CD8-positive, alpha-beta memory T cell (primary cell): ENCODE measurements at regions not wholly inside any gene's neighbourhood (a gene's known extent, or its start where the extent isn't known, plus 50 kb on each side); places are given as distances from the start of the nearest gene placed in this dataset.

Experiments
- CTCF ChIA-PET: fragments of 350-600 bp; sonication (Branson Sonifier 250); formaldehyde crosslinking; loops from one replicate; lab custom pipeline; 2021; ENCODE audit warnings: antibody characterized with exemption; lab: Charles Lee
- POLR2A ChIA-PET: fragments of 350-600 bp; sonication (Branson Sonifier 250); formaldehyde crosslinking; loops from one replicate; lab custom pipeline; 2021; ENCODE audit warnings: antibody characterized with exemption; lab: Charles Lee
- DNase-seq, 5 donors: peaks; one replicate each; pipeline versions ENCODE4 v3.0.0 to v3.0.0-alpha.2; 2020 to 2022; ENCODE audit warnings: mixed read lengths in 1 of 5
- H3K27ac ChIP-seq: one replicate; pipeline ENCODE4 v1.7.0; 2013; ENCODE audit warnings: low read depth, mild to moderate bottlenecking, low read length, moderate library complexity
- H3K27me3 ChIP-seq: 2 replicates; pipeline ENCODE4 v1.7.0; 2013; ENCODE audit warnings: low read length, mild to moderate bottlenecking; ENCODE audit not compliant: insufficient read depth, poor library complexity, severe bottlenecking
- H3K36me3 ChIP-seq: 2 replicates; pipeline ENCODE4 v1.7.0; 2013; ENCODE audit warnings: mild to moderate bottlenecking, low read length, moderate library complexity; ENCODE audit not compliant: insufficient read depth
- H3K4me1 ChIP-seq: 2 replicates; pipeline ENCODE4 v1.7.0; 2013; ENCODE audit warnings: mild to moderate bottlenecking, low read length, moderate library complexity; ENCODE audit not compliant: insufficient read depth
- H3K4me3 ChIP-seq: 2 replicates; pipeline ENCODE4 v1.7.0; 2013; ENCODE audit warnings: mild to moderate bottlenecking, low read length
- H3K9me3 ChIP-seq: 2 replicates; pipeline ENCODE4 v1.7.0; 2013; ENCODE audit warnings: mild to moderate bottlenecking, low read length
- H3K27ac Mint-ChIP-seq, 8 donors: one replicate each; pipeline ENCODE4 v1.8.0; 2020 to 2021; ENCODE audit warnings: mixed read lengths in 8 of 8, mild to moderate bottlenecking in 6 of 8, inconsistent platforms in 3 of 8, moderate library complexity in 3 of 8
- H3K27me3 Mint-ChIP-seq, 2 donors: one replicate each; pipeline ENCODE4 v1.8.0; 2020 to 2021; ENCODE audit warnings: mixed read lengths in 2 of 2, mild to moderate bottlenecking in 1 of 2, moderate library complexity in 1 of 2
- H3K36me3 Mint-ChIP-seq, 3 donors: one replicate each; pipeline ENCODE4 v1.8.0; 2020 to 2021; ENCODE audit warnings: mixed read lengths in 3 of 3, inconsistent platforms in 1 of 3, mild to moderate bottlenecking in 1 of 3
- H3K4me1 Mint-ChIP-seq, 3 donors: one replicate each; pipeline ENCODE4 v1.8.0; 2020 to 2021; ENCODE audit warnings: mixed read lengths in 3 of 3, inconsistent platforms in 1 of 3, mild to moderate bottlenecking in 1 of 3
- H3K4me3 Mint-ChIP-seq, 7 donors: one replicate each; pipeline ENCODE4 v1.8.0; 2020 to 2021; ENCODE audit warnings: mixed read lengths in 7 of 7, mild to moderate bottlenecking in 6 of 7, moderate library complexity in 4 of 7, inconsistent platforms in 2 of 7
- H3K9me3 Mint-ChIP-seq, 5 donors: one replicate each; pipeline ENCODE4 v1.8.0; 2020 to 2022; ENCODE audit warnings: mixed read lengths in 5 of 5, mild to moderate bottlenecking in 3 of 5, moderate library complexity in 2 of 5, inconsistent platforms in 1 of 5

DNA sequence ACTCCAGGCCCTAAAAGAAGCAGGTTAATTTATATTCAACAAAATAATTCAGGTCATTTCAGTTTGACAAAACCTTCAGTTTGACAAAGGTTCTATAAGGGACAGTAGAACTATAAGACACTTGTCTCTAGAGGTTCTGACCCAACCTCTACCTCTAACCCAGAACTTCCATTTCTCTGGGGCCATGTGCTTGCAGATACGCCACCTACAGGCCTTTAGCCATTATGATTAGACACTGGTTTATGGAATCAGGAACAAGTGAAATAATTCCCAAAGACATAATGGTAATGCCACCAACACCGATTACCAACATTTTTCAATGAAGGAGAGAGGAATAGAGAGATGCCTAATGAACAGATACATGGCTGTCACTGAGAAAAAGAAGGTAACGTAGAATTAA is 733.9 kb downstream of the PRELID2 start:
- H3K36me3 ChIP-seq, result no peaks in the 10 kb centered on the region
- no peak for DNase-seq
- H3K9me3 Mint-ChIP-seq, result peaks cover 0 to 8% (median 7%) of the 10 kb centered on the region in 5 donors
- H3K4me3 ChIP-seq, result no peak overlapping the region
- no peak overlapping the region for H3K27ac Mint-ChIP-seq
- no peaks in the 10 kb centered on the region for H3K27me3 Mint-ChIP-seq
- no peaks in the 10 kb centered on the region for H3K9me3 ChIP-seq
- ChIA-PET CTCF (no interaction called here), POLR2A (no interaction called here)
- no peaks in the 10 kb centered on the region for H3K4me1 ChIP-seq
- H3K27ac ChIP-seq, result no peak overlapping the region
- H3K36me3 Mint-ChIP-seq, result no peaks in the 10 kb centered on the region
- H3K4me3 Mint-ChIP-seq, result no peak overlapping the region
- no peaks in the 10 kb centered on the region for H3K27me3 ChIP-seq
- no peaks in the 10 kb centered on the region for H3K4me1 Mint-ChIP-seq

DNA sequence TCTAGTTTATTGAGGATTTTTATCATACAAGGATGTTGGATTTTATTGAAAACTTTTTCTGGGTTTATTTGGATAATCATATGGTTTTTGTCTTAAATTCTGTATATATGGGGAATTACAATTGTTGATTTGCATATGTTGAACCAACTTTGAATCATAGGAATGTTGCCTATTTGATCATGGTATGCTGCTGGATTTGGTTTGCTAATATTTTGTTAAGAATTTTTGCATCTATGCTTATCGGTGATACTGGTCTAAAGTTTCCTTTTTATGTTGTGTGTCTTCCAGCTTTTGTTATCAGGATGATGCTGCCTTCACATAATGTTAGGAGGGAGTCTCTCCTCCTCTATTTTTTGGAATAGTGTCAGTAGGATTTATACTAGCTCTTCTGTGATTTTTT is 745.0 kb downstream of the PRELID2 start:
- POLR2A ChIA-PET, result no interaction called here
- DNase-seq, result no peak
- no peaks in the 10 kb centered on the region for H3K27me3 ChIP-seq
- H3K4me1 ChIP-seq, result no peaks in the 10 kb centered on the region
- Mint-ChIP-seq H3K36me3 (no peaks in the 10 kb centered on the region), H3K4me3 (no peak overlapping the region), H3K4me1 (no peaks in the 10 kb centered on the region), H3K27me3 (no peaks in the 10 kb centered on the region), H3K9me3 (peaks cover 8 to 18% (median 11%) of the 10 kb centered on the region in 5 donors), H3K27ac (no peak overlapping the region)
- CTCF ChIA-PET, result no interaction called here
- no peak overlapping the region for H3K4me3 ChIP-seq
- H3K9me3 ChIP-seq, result no peaks in the 10 kb centered on the region
- no peak overlapping the region for H3K27ac ChIP-seq
- H3K36me3 ChIP-seq, result no peaks in the 10 kb centered on the region

DNA sequence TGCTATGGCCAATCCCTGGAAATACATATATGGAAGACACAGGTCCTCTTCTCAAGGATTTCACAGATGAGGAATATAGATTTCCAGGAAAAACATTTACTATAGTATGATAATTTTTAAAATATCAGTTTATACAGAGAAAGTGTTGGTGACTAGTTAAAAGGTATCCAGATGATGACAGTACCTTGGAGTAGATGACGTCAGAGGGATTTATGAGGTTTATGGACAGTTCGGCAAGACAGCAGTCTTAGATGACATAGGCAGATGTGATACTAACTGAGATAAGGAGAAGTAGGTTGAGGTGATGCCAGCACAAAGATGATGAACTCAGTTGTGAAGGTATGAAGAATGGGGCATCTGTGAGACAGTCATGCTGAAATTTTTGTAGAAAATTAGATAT is 750.3 kb downstream of the PRELID2 start:
- Histone ChIP-seq H3K4me3 (no peak overlapping the region), H3K27ac (no peak overlapping the region), H3K4me1 (no peaks in the 10 kb centered on the region), H3K27me3 (no peaks in the 10 kb centered on the region), H3K9me3 (no peaks in the 10 kb centered on the region), H3K36me3 (no peaks in the 10 kb centered on the region)
- CTCF ChIA-PET, result no interaction called here
- POLR2A ChIA-PET, result no interaction called here
- no peak overlapping the region for H3K4me3 Mint-ChIP-seq
- no peaks in the 10 kb centered on the region for H3K4me1 Mint-ChIP-seq
- peaks cover 4 to 19% (median 10%) of the 10 kb centered on the region in 5 donors for H3K9me3 Mint-ChIP-seq
- DNase-seq, result no peak
- no peaks in the 10 kb centered on the region for H3K36me3 Mint-ChIP-seq
- H3K27ac Mint-ChIP-seq, result no peak overlapping the region
- H3K27me3 Mint-ChIP-seq, result no peaks in the 10 kb centered on the region

DNA sequence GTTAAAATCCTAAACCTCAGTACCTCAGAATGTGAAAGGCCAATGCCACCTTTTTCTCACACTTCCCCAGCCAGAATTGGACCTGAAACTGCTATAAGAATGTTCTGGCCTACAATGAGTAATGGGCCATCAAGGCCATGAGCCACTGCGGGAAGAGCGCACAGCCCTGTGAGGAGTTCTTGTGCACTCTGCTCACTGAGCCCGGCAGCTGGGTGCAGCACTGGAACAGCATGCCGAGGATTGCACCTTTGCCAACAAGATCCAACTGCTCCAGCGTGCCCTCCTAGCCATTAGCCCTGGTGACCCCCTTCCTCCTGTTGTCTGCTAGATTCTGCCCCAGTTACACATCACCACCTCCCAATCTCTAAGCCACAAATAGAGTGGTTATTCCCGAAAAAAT is 758.1 kb downstream of the PRELID2 start:
- no peak for DNase-seq
- Mint-ChIP-seq H3K4me1 (no peaks in the 10 kb centered on the region), H3K27ac (no peak overlapping the region), H3K36me3 (no peaks in the 10 kb centered on the region), H3K4me3 (no peak overlapping the region), H3K9me3 (peaks cover 0 to 10% (median 6%) of the 10 kb centered on the region in 5 donors), H3K27me3 (no peaks in the 10 kb centered on the region)
- H3K27me3 ChIP-seq, result no peaks in the 10 kb centered on the region
- H3K4me1 ChIP-seq, result no peaks in the 10 kb centered on the region
- peaks cover 5% of the 10 kb centered on the region for H3K9me3 ChIP-seq
- H3K27ac ChIP-seq, result no peak overlapping the region
- H3K4me3 ChIP-seq, result no peak overlapping the region
- POLR2A ChIA-PET, result no interaction called here
- H3K36me3 ChIP-seq, result no peaks in the 10 kb centered on the region
- CTCF ChIA-PET, result no interaction called here

DNA sequence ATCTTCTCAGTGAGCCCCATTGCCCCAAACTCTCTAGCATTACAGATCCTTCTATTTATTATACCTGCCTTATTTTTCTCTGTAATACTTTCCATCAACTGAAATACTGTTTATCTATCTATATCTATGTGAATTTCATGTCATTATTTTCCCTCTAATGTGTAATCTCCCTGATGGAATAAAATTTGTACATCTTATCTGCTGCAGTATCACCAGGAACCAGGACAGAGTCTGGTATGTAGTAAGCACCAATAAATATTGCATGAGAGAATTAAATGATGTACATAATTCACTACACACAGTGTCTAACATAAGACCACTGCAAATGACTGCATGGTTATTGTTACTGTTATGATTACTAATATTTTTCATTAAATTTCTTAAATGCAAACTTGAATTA is 759.1 kb downstream of the PRELID2 start:
- no peaks in the 10 kb centered on the region for H3K36me3 ChIP-seq
- DNase-seq, result no peak
- H3K27ac ChIP-seq, result no peak overlapping the region
- peaks cover 5% of the 10 kb centered on the region for H3K9me3 ChIP-seq
- H3K4me3 ChIP-seq, result no peak overlapping the region
- H3K27me3 ChIP-seq, result no peaks in the 10 kb centered on the region
- Mint-ChIP-seq H3K9me3 (peaks cover 0 to 10% (median 5%) of the 10 kb centered on the region in 5 donors), H3K27me3 (no peaks in the 10 kb centered on the region), H3K36me3 (no peaks in the 10 kb centered on the region), H3K27ac (no peak overlapping the region), H3K4me3 (no peak overlapping the region), H3K4me1 (no peaks in the 10 kb centered on the region)
- CTCF ChIA-PET, result no interaction called here
- POLR2A ChIA-PET, result no interaction called here
- no peaks in the 10 kb centered on the region for H3K4me1 ChIP-seq

DNA sequence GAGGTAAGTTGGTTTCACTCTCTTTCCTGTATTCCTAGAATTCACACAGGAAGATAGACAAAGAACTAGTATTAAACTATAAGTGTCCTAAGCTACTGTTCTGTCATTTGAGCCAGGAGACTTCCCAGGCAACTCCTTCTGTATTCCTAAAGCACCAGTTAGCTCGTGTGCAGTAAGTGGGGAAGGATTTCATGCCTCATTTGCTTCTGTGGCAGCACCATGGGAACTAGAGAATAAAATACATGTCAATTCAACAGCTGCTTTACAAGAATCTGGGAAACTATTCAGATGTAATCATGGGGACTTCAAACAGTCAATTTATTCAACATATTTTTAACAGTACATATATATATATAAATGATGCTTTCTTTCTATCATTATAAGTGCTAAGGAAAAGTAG is 762.3 kb downstream of the PRELID2 start:
- Mint-ChIP-seq H3K9me3 (peaks cover 0 to 17% (median 2%) of the 10 kb centered on the region in 5 donors), H3K36me3 (no peaks in the 10 kb centered on the region), H3K4me1 (no peaks in the 10 kb centered on the region), H3K27me3 (no peaks in the 10 kb centered on the region), H3K4me3 (no peak overlapping the region), H3K27ac (no peak overlapping the region)
- Histone ChIP-seq H3K4me3 (no peak overlapping the region), H3K9me3 (peaks cover 5% of the 10 kb centered on the region), H3K27me3 (no peaks in the 10 kb centered on the region), H3K4me1 (no peaks in the 10 kb centered on the region), H3K27ac (no peak overlapping the region), H3K36me3 (no peaks in the 10 kb centered on the region)
- CTCF ChIA-PET, result no interaction called here
- POLR2A ChIA-PET, result no interaction called here
- DNase-seq, result no peak

DNA sequence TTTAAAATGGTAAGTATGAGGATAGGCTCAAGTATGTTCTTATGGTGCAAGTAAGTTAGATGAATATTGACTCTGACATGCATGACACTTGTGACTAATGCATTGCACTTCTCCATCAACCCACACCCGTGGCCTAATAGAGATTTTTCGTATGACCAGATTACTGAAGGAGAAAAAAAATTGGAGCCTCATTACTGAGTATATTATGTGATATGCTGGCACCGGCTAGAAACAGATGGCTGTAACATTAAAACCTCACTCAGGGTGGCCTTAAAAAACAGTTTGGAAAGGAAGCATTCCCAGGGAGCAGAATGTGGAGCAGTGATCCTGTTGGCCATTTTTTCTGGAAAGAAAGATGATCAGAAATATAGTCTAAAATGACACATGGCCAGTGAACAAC is 766.4 kb downstream of the PRELID2 start:
- Mint-ChIP-seq H3K4me3 (no peak overlapping the region), H3K9me3 (peaks cover 0 to 17% (median 4%) of the 10 kb centered on the region in 5 donors), H3K27me3 (no peaks in the 10 kb centered on the region), H3K27ac (no peak overlapping the region), H3K4me1 (no peaks in the 10 kb centered on the region), H3K36me3 (no peaks in the 10 kb centered on the region)
- Histone ChIP-seq H3K27ac (no peak overlapping the region), H3K4me1 (no peaks in the 10 kb centered on the region), H3K27me3 (no peaks in the 10 kb centered on the region), H3K36me3 (no peaks in the 10 kb centered on the region), H3K4me3 (no peak overlapping the region), H3K9me3 (no peaks in the 10 kb centered on the region)
- CTCF ChIA-PET, result no interaction called here
- no peak for DNase-seq
- POLR2A ChIA-PET, result no interaction called here

DNA sequence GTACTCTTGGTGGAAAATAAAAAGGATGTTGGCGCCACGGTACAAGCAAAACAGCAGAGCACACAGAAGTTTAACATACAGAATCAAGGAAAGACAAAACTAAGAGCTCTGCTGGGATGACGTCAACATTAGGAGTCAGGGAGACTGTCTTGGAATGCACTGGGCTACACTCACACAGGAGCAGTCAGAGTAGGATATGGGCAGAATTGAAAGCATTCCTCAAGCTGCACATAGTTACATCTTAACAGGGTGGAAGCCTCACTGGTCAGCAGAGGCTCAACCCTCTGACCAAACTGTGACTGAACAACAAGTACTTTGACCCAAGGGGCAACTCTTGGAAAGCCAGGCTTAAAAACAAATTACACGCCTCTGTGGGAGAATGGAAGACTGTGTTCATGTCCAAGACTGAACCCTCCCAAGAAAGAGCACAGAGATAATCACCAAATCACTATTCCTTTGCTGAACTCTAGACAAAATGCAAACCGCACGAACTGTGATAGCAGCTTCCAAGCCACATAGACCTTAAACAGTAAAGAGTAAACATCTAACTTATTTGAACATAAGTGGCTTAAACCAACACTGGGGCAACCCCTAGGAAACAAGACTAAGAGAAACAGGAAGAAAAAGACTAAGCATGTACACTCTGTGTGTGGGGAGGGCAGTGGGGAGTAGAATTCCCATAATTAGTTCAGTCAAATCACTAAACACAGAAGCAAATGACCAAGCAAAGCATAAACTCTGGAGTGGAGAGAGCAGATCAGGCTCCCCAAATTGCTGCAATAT is 772.7 kb downstream of the PRELID2 start:
- Mint-ChIP-seq H3K27ac (no peak overlapping the region), H3K27me3 (no peaks in the 10 kb centered on the region), H3K36me3 (no peaks in the 10 kb centered on the region), H3K4me3 (no peak overlapping the region), H3K4me1 (no peaks in the 10 kb centered on the region), H3K9me3 (peaks cover 0 to 14% (median 3%) of the 10 kb centered on the region in 5 donors)
- H3K9me3 ChIP-seq, result no peaks in the 10 kb centered on the region
- H3K27me3 ChIP-seq, result no peaks in the 10 kb centered on the region
- H3K4me1 ChIP-seq, result no peaks in the 10 kb centered on the region
- no peak overlapping the region for H3K4me3 ChIP-seq
- no peak overlapping the region for H3K27ac ChIP-seq
- no peak for DNase-seq
- ChIA-PET CTCF (no interaction called here), POLR2A (no interaction called here)
- H3K36me3 ChIP-seq, result no peaks in the 10 kb centered on the region
